ENCODE measurements at regions not wholly inside any gene's neighbourhood (a gene's known extent, or its start where the extent isn't known, plus 50 kb on each side); places are given as distances from the start of the nearest gene placed in this dataset.

GRCh38 chr18:45304558-45304957, 310.7 kb upstream of the SLC14A2 start:
- H4K8ac ChIP-seq (ENCODE audit: low read depth, low read length), result no peak overlapping the region
- no peak for DNase-seq (ENCODE audit: low spot score)
- H3K4me1 ChIP-seq (ENCODE audit: control insufficient read depth in 2 of 2, insufficient read depth in 1 of 2, low read depth in 1 of 2, low read length in 2 of 2), result no peaks in the 10 kb centered on the region
- H3K14ac ChIP-seq (ENCODE audit: low read length), result no peak overlapping the region
- peaks cover 0 to 3% of the 10 kb centered on the region in 2 donors for H3K9me3 ChIP-seq (replicated peaks in 1 of 2; ENCODE audit: control insufficient read depth in 2 of 2, insufficient read depth in 1 of 2, low read depth in 1 of 2, low read length in 2 of 2)
- H2AK5ac ChIP-seq (ENCODE audit: low read depth, low read length), result no peak overlapping the region
- no peak overlapping the region for H3K4me2 ChIP-seq (ENCODE audit: insufficient read depth, low read length, poor library complexity, severe bottlenecking)
- H2BK12ac ChIP-seq (ENCODE audit: low read length), result no peak overlapping the region
- no peak overlapping the region for H2BK15ac ChIP-seq (ENCODE audit: low read length)
- H2BK5ac ChIP-seq (ENCODE audit: low read length), result no peak overlapping the region
- H3K18ac ChIP-seq (ENCODE audit: low read length), result no peak overlapping the region
- no peaks in the 10 kb centered on the region for H3K79me1 ChIP-seq (ENCODE audit: low read depth, low read length)
- no peak overlapping the region for H2AFZ ChIP-seq (ENCODE audit: low read length)
- H3K36me3 ChIP-seq (replicated peaks in 1 of 2; ENCODE audit: control insufficient read depth in 2 of 2, insufficient read depth in 2 of 2, low read length in 2 of 2), result no peaks in the 10 kb centered on the region
- H3K9ac ChIP-seq (ENCODE audit: low read depth, low read length, poor library complexity), result no peak overlapping the region
- H4K91ac ChIP-seq (ENCODE audit: low read depth, low read length, poor library complexity), result no peak overlapping the region
- H3K23ac ChIP-seq (ENCODE audit: low read depth, low read length, poor library complexity), result no peak overlapping the region
- WGBS, 2 donors (ENCODE audit: extremely low coverage in 2 of 2, insufficient read length in 2 of 2, insufficient replicate concordance in 1 of 2), result no CpG with 5 or more reads among the region's 1 CpG
- H3K27me3 ChIP-seq (ENCODE audit: control insufficient read depth in 3 of 3, insufficient read depth in 3 of 3, low read depth in 1 of 3, low read length in 3 of 3), result no peaks in the 10 kb centered on the region
- no peak overlapping the region for H3K4me3 ChIP-seq (ENCODE audit: low read length in 2 of 2)
- H3K4ac ChIP-seq (ENCODE audit: low read length), result no peak overlapping the region
- H2BK120ac ChIP-seq (ENCODE audit: low read depth, low read length), result no peak overlapping the region
- H3K27ac ChIP-seq (replicated peaks; ENCODE audit: low read length), result no peak overlapping the region

- no peak overlapping the region for H3K27ac ChIP-seq (replicated peaks; ENCODE audit: low read length)
Measured at GRCh38 chr18:45312555-45313126, 302.6 kb upstream of the SLC14A2 start.

GRCh38 chr18:45316127-45316526, 299.1 kb upstream of the SLC14A2 start:
- Histone ChIP-seq H4K91ac (ENCODE audit: low read depth, low read length, poor library complexity) (no peak overlapping the region), H3K18ac (ENCODE audit: low read length) (no peak overlapping the region), H2BK15ac (ENCODE audit: low read length) (no peak overlapping the region), H3K27me3 (ENCODE audit: control insufficient read depth in 3 of 3, insufficient read depth in 3 of 3, low read depth in 1 of 3, low read length in 3 of 3) (peaks cover 0 to 10% (median 0%) of the 10 kb centered on the region in 3 experiments), H4K8ac (ENCODE audit: low read depth, low read length) (no peak overlapping the region), H2AK5ac (ENCODE audit: low read depth, low read length) (no peak overlapping the region), H2AFZ (ENCODE audit: low read length) (no peak overlapping the region), H3K4me2 (ENCODE audit: insufficient read depth, low read length, poor library complexity, severe bottlenecking) (no peak overlapping the region), H3K4me1 (ENCODE audit: control insufficient read depth in 2 of 2, insufficient read depth in 1 of 2, low read depth in 1 of 2, low read length in 2 of 2) (peaks cover 0 to 4% of the 10 kb centered on the region in 2 donors), H3K27ac (replicated peaks; ENCODE audit: low read length) (no peak overlapping the region), H3K4me3 (ENCODE audit: low read length in 2 of 2) (no peak overlapping the region), H3K36me3 (replicated peaks in 1 of 2; ENCODE audit: control insufficient read depth in 2 of 2, insufficient read depth in 2 of 2, low read length in 2 of 2) (no peaks in the 10 kb centered on the region), H3K79me1 (ENCODE audit: low read depth, low read length) (no peaks in the 10 kb centered on the region), H3K9ac (ENCODE audit: low read depth, low read length, poor library complexity) (no peak overlapping the region), H3K14ac (ENCODE audit: low read length) (no peak overlapping the region), H2BK120ac (ENCODE audit: low read depth, low read length) (no peak overlapping the region), H3K4ac (ENCODE audit: low read length) (no peak overlapping the region), H3K9me3 (replicated peaks in 1 of 2; ENCODE audit: control insufficient read depth in 2 of 2, insufficient read depth in 1 of 2, low read depth in 1 of 2, low read length in 2 of 2) (no peaks in the 10 kb centered on the region), H3K23ac (ENCODE audit: low read depth, low read length, poor library complexity) (no peak overlapping the region), H2BK5ac (ENCODE audit: low read length) (no peak overlapping the region), H2BK12ac (ENCODE audit: low read length) (no peak overlapping the region)
- DNase-seq (ENCODE audit: low spot score), result no peak
- WGBS, 2 donors (ENCODE audit: extremely low coverage in 2 of 2, insufficient read length in 2 of 2, insufficient replicate concordance in 1 of 2), result no CpG with 5 or more reads among the region's 3 CpGs

More at GRCh38 chr18:45312555-45313126, 302.6 kb upstream of the SLC14A2 start:
- Histone ChIP-seq H2BK5ac (ENCODE audit: low read length) (no peak overlapping the region), H3K36me3 (replicated peaks in 1 of 2; ENCODE audit: control insufficient read depth in 2 of 2, insufficient read depth in 2 of 2, low read length in 2 of 2) (no peaks in the 10 kb centered on the region), H2BK12ac (ENCODE audit: low read length) (no peak overlapping the region), H3K4ac (ENCODE audit: low read length) (no peak overlapping the region), H2AFZ (ENCODE audit: low read length) (no peak overlapping the region), H4K8ac (ENCODE audit: low read depth, low read length) (no peak overlapping the region), H3K79me1 (ENCODE audit: low read depth, low read length) (no peaks in the 10 kb centered on the region), H3K4me2 (ENCODE audit: insufficient read depth, low read length, poor library complexity, severe bottlenecking) (no peak overlapping the region), H3K18ac (ENCODE audit: low read length) (no peak overlapping the region), H4K91ac (ENCODE audit: low read depth, low read length, poor library complexity) (no peak overlapping the region), H2AK5ac (ENCODE audit: low read depth, low read length) (no peak overlapping the region), H3K9me3 (replicated peaks in 1 of 2; ENCODE audit: control insufficient read depth in 2 of 2, insufficient read depth in 1 of 2, low read depth in 1 of 2, low read length in 2 of 2) (no peaks in the 10 kb centered on the region), H3K4me1 (ENCODE audit: control insufficient read depth in 2 of 2, insufficient read depth in 1 of 2, low read depth in 1 of 2, low read length in 2 of 2) (peaks cover 0 to 4% of the 10 kb centered on the region in 2 donors), H2BK120ac (ENCODE audit: low read depth, low read length) (no peak overlapping the region), H3K9ac (ENCODE audit: low read depth, low read length, poor library complexity) (no peak overlapping the region), H2BK15ac (ENCODE audit: low read length) (no peak overlapping the region), H3K14ac (ENCODE audit: low read length) (no peak overlapping the region), H3K27me3 (ENCODE audit: control insufficient read depth in 3 of 3, insufficient read depth in 3 of 3, low read depth in 1 of 3, low read length in 3 of 3) (peaks cover 0 to 12% (median 0%) of the 10 kb centered on the region in 3 experiments), H3K4me3 (ENCODE audit: low read length in 2 of 2) (no peak overlapping the region), H3K23ac (ENCODE audit: low read depth, low read length, poor library complexity) (no peak overlapping the region)
- WGBS, 2 donors (ENCODE audit: extremely low coverage in 2 of 2, insufficient read length in 2 of 2, insufficient replicate concordance in 1 of 2), result no CpG with 5 or more reads among the region's 9 CpGs
- DNase-seq (ENCODE audit: low spot score), result no peak

- Histone ChIP-seq H3K27me3 (ENCODE audit: control insufficient read depth in 3 of 3, insufficient read depth in 3 of 3, low read depth in 1 of 3, low read length in 3 of 3) (peaks cover 0 to 10% (median 0%) of the 10 kb centered on the region in 3 experiments), H4K91ac (ENCODE audit: low read depth, low read length, poor library complexity) (no peak overlapping the region), H2BK12ac (ENCODE audit: low read length) (no peak overlapping the region), H3K14ac (ENCODE audit: low read length) (no peak overlapping the region), H2BK120ac (ENCODE audit: low read depth, low read length) (no peak overlapping the region), H3K27ac (replicated peaks; ENCODE audit: low read length) (no peak overlapping the region), H4K8ac (ENCODE audit: low read depth, low read length) (no peak overlapping the region), H3K9ac (ENCODE audit: low read depth, low read length, poor library complexity) (no peak overlapping the region), H3K4me3 (ENCODE audit: low read length in 2 of 2) (no peak overlapping the region), H3K36me3 (replicated peaks in 1 of 2; ENCODE audit: control insufficient read depth in 2 of 2, insufficient read depth in 2 of 2, low read length in 2 of 2) (no peaks in the 10 kb centered on the region), H3K23ac (ENCODE audit: low read depth, low read length, poor library complexity) (no peak overlapping the region), H3K18ac (ENCODE audit: low read length) (peak overlapping the region; percentile 60), H2AFZ (ENCODE audit: low read length) (no peak overlapping the region), H3K9me3 (replicated peaks in 1 of 2; ENCODE audit: control insufficient read depth in 2 of 2, insufficient read depth in 1 of 2, low read depth in 1 of 2, low read length in 2 of 2) (no peaks in the 10 kb centered on the region), H3K4me2 (ENCODE audit: insufficient read depth, low read length, poor library complexity, severe bottlenecking) (no peak overlapping the region), H2BK15ac (ENCODE audit: low read length) (peak overlapping the region; percentile 41), H2BK5ac (ENCODE audit: low read length) (no peak overlapping the region), H3K79me1 (ENCODE audit: low read depth, low read length) (no peaks in the 10 kb centered on the region), H3K4ac (ENCODE audit: low read length) (no peak overlapping the region), H2AK5ac (ENCODE audit: low read depth, low read length) (no peak overlapping the region), H3K4me1 (ENCODE audit: control insufficient read depth in 2 of 2, insufficient read depth in 1 of 2, low read depth in 1 of 2, low read length in 2 of 2) (peaks cover 0 to 2% of the 10 kb centered on the region in 2 donors)
- DNase-seq (ENCODE audit: low spot score), result no peak
- no CpG with 5 or more reads among the region's 10 CpGs for WGBS, 2 donors (ENCODE audit: extremely low coverage in 2 of 2, insufficient read length in 2 of 2, insufficient replicate concordance in 1 of 2)
Measured at GRCh38 chr18:45317948-45318640, 297.2 kb upstream of the SLC14A2 start.
